Mammary epithelial cell (primary cell): ENCODE measurements at regions not wholly inside any gene's neighbourhood (a gene's known extent, or its start where the extent isn't known, plus 50 kb on each side); places are given as distances from the start of the nearest gene placed in this dataset.

ENCODE experiments used
- CTCF ChIP-seq, 2 donors: IDR thresholded peaks in 1 of 2; conservative IDR thresholded peaks in 1 of 2; 2 replicates each; pipeline ENCODE4 v1.5.1; 2011 to 2012; ENCODE audit warnings: inconsistent platforms in 2 of 2, low read length in 2 of 2, mild to moderate bottlenecking in 2 of 2, control low read depth in 1 of 2, low read depth in 1 of 2; ENCODE audit not compliant: insufficient read depth in 1 of 2; ENCODE audit errors: extremely low read depth in 1 of 2
- EZH2 ChIP-seq: IDR thresholded peaks from 2 replicates; pipeline ENCODE4 v1.6.1; 2012; ENCODE audit warnings: low read length, inconsistent platforms, borderline replicate concordance

- no peak for TF ChIP-seq CTCF (conservative IDR thresholded peaks at IDR 0.05 in 1 of 2, IDR thresholded peaks at IDR 0.05 in 1 of 2; ENCODE audit: extremely low read depth in 1 of 2, insufficient read depth in 1 of 2, low read depth in 1 of 2, low read length in 2 of 2)
- no peak for TF ChIP-seq EZH2
Observed at GRCh38 chr3:182523836-182524235, 269.5 kb upstream of the ATP11B start.
